ENCODE measurements at regions not wholly inside any gene's neighbourhood (a gene's known extent, or its start where the extent isn't known, plus 50 kb on each side); places are given as distances from the start of the nearest gene placed in this dataset.
A peak's percentile ranks its signal among the peaks of the same experiment; 100 is the strongest.

DNA sequence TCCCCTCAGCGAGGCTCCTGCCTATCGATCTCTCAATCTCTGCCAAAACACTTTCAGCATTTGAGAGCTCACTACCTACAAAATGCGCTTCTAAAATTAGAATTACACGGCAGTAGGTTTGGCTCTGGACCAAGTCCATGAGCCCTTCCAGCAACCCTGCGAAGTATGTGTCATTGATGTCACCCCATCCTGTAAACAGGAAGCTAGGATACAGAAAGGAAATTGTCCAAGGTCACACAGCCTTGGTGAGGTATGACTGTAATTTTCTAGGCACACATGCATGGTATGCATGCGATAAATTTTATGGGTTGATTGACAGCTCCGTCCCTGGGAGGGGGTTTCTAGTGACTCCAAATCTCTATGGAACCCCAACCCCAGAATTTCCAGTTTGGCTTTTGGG, 330.3 kb upstream of the CDH5 start (continued):
- no peak for TF ChIP-seq IKZF5 (CRISPR knock-in tag; IDR thresholded peaks at IDR 0.05)
- TF ChIP-seq EZH2 (conservative IDR thresholded peaks at IDR 0.05; ENCODE audit: low read depth, low read length): no peak
- no peak for TF ChIP-seq SMAD9 (CRISPR knock-in tag; IDR thresholded peaks at IDR 0.05)
- TF ChIP-seq KMT2A (CRISPR knock-in tag; IDR thresholded peaks at IDR 0.05): no peak
- TF ChIP-seq ZNF7 (CRISPR knock-in tag; IDR thresholded peaks at IDR 0.05): no peak
- no peak for TF ChIP-seq ZBTB38 (CRISPR knock-in tag; IDR thresholded peaks at IDR 0.05)
- no peak for TF ChIP-seq SNAPC2 (CRISPR knock-in tag; IDR thresholded peaks at IDR 0.05)
- no peak for TF ChIP-seq ZNF660 (CRISPR knock-in tag; IDR thresholded peaks at IDR 0.05; ENCODE audit: borderline replicate concordance, low read depth)
- no peak for TF ChIP-seq NKX3-1 (CRISPR knock-in tag; IDR thresholded peaks at IDR 0.05)
- TF ChIP-seq SOX5 (CRISPR knock-in tag; IDR thresholded peaks at IDR 0.05; ENCODE audit: borderline replicate concordance): no peak
- TF ChIP-seq ZNF382 (CRISPR knock-in tag; IDR thresholded peaks at IDR 0.05; ENCODE audit: borderline replicate concordance): no peak
- TF ChIP-seq, protein P1, sequence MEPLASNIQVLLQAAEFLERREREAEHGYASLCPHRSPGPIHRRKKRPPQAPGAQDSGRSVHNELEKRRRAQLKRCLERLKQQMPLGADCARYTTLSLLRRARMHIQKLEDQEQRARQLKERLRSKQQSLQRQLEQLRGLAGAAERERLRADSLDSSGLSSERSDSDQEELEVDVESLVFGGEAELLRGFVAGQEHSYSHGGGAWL (CRISPR knock-in tag; IDR thresholded peaks at IDR 0.05): no peak
- TF ChIP-seq ZZZ3 (CRISPR knock-in tag; IDR thresholded peaks at IDR 0.05; ENCODE audit: borderline replicate concordance): no peak
- no peak for TF ChIP-seq ZNF317 (CRISPR knock-in tag; IDR thresholded peaks at IDR 0.05)
- no peak for TF ChIP-seq ZNF737 (CRISPR knock-in tag; IDR thresholded peaks at IDR 0.05; ENCODE audit: borderline replicate concordance)
- no peak for TF ChIP-seq CBX5 (CRISPR knock-in tag; IDR thresholded peaks at IDR 0.05; ENCODE audit: borderline replicate concordance)
- TF ChIP-seq TOPORS (CRISPR knock-in tag; IDR thresholded peaks at IDR 0.05): no peak
- no peak for TF ChIP-seq ASH2L (IDR thresholded peaks at IDR 0.05; ENCODE audit: insufficient read length, low read depth, low read length)
- TF ChIP-seq RAD51 (IDR thresholded peaks at IDR 0.05; ENCODE audit: borderline replicate concordance): no peak
- no peak for TF ChIP-seq ZBTB1 (CRISPR knock-in tag; IDR thresholded peaks at IDR 0.05; ENCODE audit: borderline replicate concordance)
- no peak for TF ChIP-seq HNF4G (IDR thresholded peaks at IDR 0.05; ENCODE audit: borderline replicate concordance, low read depth, low read length)
- no peak for TF ChIP-seq HNF4G (CRISPR knock-in tag; IDR thresholded peaks at IDR 0.05; ENCODE audit: borderline replicate concordance, low read depth)
- TF ChIP-seq, protein P2, sequence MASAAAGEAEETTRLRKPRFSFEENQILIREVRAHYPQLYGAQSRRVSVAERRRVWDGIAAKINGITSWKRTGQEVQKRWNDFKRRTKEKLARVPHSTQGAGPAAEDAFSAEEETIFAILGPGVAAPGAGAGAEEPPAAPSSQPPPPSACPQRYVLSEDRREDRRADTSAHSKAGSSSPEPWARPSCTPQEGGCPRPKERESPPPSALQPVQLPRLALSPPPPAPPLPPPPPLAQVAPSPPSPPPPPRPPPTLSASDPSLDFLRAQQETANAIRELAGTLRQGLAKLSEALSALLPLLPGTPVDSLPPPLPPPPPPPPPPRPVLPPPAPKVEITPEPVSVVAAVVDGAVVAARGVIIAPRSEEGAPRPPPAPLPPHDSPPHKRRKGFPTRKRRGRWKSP (CRISPR knock-in tag; IDR thresholded peaks at IDR 0.05): no peak
- no peak for TF ChIP-seq HOXA7 (CRISPR knock-in tag; IDR thresholded peaks at IDR 0.05)
- 0 out of 2 replicates have a peak, but pooled peaks have one; percentile 27 for TF ChIP-seq RARA (CRISPR knock-in tag; IDR thresholded peaks at IDR 0.05)
- no peak for TF ChIP-seq POGZ (CRISPR knock-in tag; IDR thresholded peaks at IDR 0.05)
- TF ChIP-seq, protein P3, sequence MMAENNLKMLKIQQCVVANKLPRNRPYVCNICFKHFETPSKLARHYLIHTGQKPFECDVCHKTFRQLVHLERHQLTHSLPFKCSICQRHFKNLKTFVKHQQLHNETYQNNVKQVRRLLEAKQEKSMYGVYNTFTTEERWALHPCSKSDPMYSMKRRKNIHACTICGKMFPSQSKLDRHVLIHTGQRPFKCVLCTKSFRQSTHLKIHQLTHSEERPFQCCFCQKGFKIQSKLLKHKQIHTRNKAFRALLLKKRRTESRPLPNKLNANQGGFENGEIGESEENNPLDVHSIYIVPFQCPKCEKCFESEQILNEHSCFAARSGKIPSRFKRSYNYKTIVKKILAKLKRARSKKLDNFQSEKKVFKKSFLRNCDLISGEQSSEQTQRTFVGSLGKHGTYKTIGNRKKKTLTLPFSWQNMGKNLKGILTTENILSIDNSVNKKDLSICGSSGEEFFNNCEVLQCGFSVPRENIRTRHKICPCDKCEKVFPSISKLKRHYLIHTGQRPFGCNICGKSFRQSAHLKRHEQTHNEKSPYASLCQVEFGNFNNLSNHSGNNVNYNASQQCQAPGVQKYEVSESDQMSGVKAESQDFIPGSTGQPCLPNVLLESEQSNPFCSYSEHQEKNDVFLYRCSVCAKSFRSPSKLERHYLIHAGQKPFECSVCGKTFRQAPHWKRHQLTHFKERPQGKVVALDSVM (CRISPR knock-in tag; IDR thresholded peaks at IDR 0.05): no peak
- TF ChIP-seq ZNF619 (CRISPR knock-in tag; IDR thresholded peaks at IDR 0.05): no peak
- no peak for TF ChIP-seq GABPA (IDR thresholded peaks at IDR 0.05; ENCODE audit: low read depth, low read length)
- TF ChIP-seq GABPA (CRISPR knock-in tag; IDR thresholded peaks at IDR 0.05; ENCODE audit: low read depth): peak; percentile 74
- TF ChIP-seq ZSCAN31 (CRISPR knock-in tag; IDR thresholded peaks at IDR 0.05; ENCODE audit: low read depth): no peak
